ENCODE measurements at regions not wholly inside any gene's neighbourhood (a gene's known extent, or its start where the extent isn't known, plus 50 kb on each side); places are given as distances from the start of the nearest gene placed in this dataset.

GRCh38 chr3:42012935-42013690, 51.2 kb upstream of the ULK4 start:
- peak; percentile 52 to 73 for DNase-seq (ENCODE audit: low read depth in 2 of 2)

- no peak for DNase-seq (ENCODE audit: low read depth in 2 of 2)
Measured at GRCh38 chr3:42012383-42012934, 50.6 kb upstream of the ULK4 start.

Measured in stimulated activated CD4-positive, alpha-beta T cell treated with anti-CD3 and anti-CD28 coated beads, Interleukin-15, amount 100 ng/mL, for 48 hours (primary cell).